GM19463 (cell line): ENCODE measurements at regions not wholly inside any gene's neighbourhood (a gene's known extent, or its start where the extent isn't known, plus 50 kb on each side); places are given as distances from the start of the nearest gene placed in this dataset.
"Not testable (repeated sequence)": the region's sequence is repeated elsewhere in the genome, so short reads cannot be mapped to it uniquely, and the experiment has no call there.

Source experiments
- ATAC-seq: cut with Tn5 transposase; IDR thresholded peaks from one replicate; pipeline ENCODE4 v1.9.1; 2021; ENCODE audit warnings: mild to moderate bottlenecking, moderate library complexity; ENCODE audit not compliant: unreplicated experiment

DNA sequence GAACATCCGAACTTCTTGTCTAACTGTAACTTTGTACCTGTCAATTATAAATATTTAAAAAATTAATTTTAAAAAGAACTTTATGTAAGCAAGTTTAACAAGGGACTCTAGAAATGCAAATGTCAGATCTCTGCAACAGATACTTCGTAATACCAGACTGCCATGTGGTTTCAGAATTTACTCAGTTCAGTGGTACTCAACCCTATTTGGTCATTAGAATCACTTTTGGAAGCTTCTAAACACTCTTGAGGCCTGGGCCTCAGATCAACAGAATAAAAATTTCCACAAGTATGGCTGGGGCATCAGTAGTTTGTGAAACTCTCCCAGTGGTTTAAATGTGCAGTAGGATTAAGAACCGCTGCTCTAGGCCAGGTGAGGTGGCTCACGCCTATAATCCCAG is 139.5 kb upstream of the SMYD2 start:
- no peak for ATAC-seq

DNA sequence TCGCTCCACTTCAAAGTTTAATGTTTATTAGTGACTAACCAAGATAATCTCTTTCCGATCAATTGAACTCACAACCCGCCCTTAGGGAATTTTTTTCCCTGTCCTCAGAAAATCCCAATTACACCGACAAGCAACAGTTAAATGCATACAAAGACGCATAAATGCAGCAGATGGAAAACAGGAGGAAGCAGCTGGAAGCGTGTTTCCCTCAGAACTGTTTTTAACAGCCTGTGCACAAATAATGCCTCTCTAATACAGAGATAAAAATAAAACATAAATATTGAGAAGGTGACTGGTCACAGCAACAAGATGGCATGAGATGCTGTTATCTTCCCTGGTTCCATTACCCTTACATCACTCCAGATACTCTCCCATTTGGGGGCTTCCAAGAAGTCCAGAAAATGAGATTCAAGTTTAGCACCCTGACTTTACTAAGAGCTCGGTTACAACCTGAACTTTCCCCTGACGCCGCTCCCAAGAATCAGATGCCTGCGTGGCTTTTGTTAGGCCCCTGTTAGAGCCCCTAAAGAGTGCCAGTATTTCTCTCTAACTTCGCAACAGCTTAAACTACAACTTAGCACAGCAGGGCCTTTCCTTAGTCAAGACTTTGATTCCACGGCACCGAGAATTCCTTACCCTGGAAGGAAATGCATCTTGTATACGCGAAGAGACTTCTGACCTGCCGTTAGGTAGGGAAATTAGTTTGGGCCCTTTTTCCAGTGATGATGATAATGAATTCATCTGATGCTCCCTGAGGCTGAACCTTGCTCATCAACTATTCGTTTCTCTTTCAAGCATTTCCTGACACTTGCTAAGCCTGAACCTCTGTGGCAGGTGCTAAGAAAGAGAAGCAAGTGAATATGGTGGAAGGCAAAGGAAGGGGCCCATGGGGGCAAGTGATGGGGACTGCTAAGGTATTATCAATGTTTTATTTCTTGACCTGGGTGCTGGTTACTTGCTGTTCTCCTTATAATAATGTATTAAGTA is 137.7 kb upstream of the SMYD2 start:
- ATAC-seq = no peak

DNA sequence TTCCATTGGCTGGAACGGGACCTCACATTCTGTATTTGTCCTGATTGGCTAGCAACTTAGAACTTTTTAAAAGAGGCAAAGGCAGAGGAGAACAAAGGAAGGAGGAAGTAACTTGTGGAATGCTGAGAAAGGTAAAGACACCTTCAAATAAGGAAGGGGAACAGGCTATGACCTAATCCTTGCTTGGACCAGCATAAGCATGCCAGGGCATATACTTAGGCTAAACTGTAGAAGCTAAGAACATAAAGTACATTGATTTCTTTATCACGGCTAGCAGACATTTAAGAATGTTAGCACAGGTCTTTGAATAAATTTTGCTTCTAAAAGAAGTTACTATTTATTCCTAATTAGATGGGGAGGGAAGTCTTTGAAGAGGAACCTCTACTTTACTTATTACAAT is 136.4 kb upstream of the SMYD2 start:
- ATAC-seq = not testable (repeated sequence)

DNA sequence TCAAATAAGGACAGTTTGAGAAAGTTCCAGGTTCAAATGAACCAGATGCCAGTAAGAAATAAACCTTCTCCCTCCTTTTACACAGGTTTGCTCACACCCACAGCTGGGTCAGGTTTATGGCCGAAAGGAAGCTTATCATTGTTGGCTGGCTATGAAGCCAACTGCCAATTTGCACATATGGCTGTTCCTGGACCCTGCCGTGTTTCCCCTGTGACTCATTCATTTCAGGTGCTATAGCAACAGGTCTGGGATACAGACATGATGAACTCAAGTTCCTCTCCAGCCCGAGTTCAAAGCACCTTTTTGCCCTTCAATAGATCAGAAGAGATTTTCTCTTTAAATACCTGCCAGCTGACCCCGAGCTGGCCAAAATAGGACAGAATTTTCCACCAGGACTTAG is 134.4 kb upstream of the SMYD2 start:
- peak; percentile 77 for ATAC-seq

DNA sequence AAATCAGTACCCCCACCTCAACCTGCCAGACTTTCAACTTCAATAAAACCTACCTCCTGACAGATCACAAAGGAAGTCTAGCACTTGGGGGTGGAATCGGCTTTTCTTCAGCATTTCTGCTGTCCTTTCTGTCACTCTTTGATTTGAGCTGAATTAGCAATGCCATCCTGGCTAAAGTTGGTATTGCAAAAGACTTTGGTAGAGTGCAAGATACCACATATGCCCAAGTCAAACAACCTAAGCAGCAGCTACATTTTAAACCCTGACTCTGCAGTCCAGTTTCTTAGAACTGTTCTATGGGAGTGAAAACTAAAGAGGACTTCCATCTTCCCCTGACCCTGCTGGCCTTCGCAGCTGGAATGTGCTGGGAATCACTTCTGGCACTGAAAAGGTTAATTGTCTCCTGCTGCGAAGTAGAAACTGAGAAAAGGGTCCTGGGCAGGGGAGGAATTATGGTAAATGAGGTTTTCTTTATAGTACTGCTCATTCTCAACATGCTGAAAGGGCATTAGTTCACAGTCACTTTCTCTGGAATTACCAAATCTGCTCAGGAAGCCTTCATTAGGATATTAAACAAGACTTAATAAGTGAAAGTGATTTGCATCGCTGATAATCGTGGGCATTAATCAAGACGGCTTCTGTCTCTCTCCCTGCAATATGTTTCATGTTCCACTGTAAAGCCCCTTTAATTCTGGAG is 126.2 kb upstream of the SMYD2 start:
- no peak for ATAC-seq

DNA sequence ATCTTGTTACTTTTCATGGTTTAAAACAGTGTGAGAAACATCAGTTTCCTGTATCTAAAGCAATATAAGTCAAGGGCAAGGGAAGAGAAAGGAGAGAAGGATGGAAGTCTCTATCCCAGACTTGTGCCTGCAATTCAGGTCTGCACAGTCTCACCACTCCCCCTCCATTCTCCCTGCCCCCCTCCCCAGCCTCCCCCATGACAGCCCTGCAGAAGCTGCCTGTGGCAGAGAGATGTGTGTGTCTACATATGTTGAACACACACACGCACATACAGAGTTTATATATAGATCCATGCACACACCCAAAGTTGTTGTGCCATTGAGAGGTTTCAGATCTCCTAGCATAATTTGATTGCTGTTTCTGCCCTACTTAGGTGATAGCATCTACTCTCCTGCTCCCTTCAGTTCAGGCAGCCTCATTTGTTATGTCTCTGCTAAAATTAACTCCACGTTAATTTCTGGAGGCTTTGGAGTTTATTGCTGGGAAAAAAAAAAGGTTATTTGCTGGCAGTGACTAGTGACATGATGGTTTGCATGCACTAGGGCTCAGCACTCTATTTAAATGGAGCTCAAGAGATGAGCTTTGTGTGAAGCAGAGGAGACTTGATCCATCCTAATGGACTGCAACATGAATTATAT is 124.9 kb upstream of the SMYD2 start:
- no peak for ATAC-seq

DNA sequence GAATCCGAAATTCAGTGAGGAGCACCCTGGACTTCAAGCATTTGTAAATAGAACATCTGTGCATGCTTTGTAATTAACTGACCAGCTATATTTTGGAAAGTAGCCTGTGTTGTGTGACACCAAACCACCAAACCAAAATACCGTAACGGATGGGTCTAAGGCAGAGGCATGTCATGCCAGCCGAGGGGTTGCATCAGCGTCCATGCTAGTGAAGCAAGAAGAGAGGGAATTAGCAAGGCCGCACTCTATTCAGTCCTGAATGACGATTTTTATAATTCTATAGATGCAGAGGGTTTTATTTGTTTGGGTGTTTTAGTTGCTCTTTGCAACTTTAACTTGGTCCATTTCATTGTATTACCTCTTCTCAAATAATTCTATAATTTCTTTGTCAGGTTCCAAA is 116.8 kb upstream of the SMYD2 start:
- ATAC-seq = no peak

DNA sequence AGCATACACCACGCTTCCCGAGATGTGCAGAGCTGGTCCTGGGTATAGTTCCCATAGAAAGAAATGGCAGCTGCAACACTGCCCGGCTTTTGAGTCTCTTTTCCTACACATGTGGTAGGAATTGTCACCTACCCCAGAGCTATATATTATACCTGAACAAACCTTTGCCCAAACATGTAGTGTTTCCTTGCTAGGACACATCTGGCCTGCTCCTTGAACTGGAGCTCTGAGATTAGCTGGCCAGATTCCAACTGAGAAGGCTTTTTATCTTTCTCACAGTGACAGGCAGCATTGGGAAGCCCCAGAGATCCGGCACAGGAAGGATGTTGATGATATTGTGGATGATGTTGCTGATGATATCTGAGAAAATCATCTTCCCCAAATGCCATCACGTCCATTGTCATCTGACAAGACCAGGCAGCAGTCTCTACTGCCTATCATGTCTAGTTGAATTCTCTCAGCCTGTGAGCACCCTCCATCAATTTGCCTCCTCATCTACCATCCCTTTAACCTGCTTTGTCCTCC is 115.0 kb upstream of the SMYD2 start:
- no peak for ATAC-seq

DNA sequence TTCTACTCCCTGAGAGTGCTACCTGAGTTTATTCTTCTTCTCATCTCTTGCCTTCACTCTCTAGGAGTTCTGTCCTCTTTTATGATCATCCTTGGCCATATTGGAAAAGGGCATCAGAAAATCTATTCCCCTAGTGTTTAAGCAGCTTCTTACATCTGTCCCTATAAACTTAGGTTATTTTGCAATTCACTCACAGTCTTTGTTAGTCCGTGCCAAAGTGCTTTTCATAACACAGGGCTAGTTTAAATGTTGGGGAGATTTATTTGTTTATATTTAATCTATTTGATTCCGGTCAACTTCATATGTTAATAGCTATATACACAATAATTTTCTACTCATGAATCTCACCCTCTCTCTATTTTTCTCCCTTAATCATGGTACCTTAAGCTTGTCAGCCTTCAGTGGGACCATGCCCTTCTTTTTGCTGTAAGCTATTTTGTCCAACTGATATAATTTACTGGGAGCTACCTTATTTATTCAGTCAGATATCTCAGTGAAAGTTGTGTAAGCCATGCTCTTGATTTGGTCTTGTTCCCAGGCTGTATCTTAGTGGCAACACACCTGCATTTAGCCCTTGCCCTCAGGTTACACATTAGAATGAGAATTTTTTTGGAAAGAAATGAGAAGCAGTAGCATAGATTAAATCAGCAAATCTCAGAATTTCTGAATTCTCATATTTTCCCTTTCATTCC is 106.3 kb upstream of the SMYD2 start:
- no peak for ATAC-seq

DNA sequence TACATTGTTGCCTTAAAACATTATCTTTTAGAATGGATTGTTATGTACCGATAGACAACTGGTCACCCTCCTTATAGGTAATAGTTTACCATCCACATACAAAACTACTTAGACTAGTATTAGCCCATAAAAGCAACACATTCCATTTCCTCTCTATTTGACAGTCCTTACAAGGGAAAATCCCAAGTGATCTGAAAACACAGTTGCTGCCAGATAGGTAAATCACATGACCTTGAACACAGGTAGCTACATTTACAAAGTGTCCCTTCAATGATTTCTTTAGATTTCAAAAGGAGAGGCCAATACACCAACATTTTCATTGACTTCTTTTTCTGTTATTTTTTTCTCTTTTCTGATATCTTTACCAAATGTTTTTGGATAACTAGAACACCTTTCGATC is 102.9 kb upstream of the SMYD2 start:
- ATAC-seq = no peak

DNA sequence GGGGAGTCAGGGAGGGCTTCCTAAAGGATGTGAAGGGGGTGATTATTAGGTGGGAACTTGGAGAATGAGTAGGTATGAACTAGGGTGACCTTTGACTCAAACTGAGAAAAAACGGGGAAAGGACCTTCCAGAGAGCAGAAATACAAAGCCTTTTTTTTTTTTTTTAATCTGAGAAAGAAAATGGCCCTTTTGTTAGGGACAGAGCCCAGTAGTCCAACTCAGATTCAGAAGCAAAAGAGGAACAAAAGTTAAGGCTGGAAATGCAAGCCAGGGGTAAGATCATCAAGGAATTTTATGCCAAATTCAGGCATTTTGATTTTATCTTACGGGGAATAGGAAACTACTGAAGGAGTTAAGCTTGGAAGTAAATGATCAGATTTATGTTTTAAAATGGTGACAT is 96.0 kb upstream of the SMYD2 start:
- ATAC-seq = no peak

DNA sequence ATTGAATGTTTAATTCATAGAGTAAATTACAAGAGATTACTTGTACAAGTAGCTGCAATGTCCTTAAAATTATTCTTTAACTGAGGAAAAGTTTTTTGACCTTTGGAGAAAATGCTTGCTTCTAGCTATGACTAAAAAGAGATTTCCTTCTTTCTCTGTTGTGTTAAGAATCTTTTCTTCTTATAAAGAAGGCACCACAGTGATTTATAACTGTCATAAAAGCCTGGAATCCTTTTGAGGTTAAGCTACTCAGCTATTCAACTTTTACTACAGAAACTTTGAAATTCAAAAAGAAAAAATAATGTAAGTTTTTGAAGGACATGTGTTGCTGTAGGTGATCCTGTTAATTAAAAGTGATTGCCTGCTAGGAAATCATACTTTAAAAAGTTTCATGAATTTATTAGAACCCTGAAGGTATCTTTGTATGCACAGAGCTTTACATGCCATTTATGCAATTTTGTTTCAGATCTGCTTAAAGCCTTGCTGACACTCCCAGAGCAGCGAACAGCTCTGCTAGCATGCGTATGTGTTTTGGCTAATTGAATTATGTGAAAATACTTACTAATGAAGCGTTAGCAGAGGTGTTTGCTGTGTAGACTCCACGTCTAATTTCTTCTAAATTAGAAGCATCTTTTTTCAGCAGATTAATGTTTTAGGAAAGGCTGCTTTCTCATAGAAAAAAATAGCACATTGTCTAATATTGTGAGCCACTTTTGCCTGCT is 94.7 kb upstream of the SMYD2 start:
- ATAC-seq = no peak

DNA sequence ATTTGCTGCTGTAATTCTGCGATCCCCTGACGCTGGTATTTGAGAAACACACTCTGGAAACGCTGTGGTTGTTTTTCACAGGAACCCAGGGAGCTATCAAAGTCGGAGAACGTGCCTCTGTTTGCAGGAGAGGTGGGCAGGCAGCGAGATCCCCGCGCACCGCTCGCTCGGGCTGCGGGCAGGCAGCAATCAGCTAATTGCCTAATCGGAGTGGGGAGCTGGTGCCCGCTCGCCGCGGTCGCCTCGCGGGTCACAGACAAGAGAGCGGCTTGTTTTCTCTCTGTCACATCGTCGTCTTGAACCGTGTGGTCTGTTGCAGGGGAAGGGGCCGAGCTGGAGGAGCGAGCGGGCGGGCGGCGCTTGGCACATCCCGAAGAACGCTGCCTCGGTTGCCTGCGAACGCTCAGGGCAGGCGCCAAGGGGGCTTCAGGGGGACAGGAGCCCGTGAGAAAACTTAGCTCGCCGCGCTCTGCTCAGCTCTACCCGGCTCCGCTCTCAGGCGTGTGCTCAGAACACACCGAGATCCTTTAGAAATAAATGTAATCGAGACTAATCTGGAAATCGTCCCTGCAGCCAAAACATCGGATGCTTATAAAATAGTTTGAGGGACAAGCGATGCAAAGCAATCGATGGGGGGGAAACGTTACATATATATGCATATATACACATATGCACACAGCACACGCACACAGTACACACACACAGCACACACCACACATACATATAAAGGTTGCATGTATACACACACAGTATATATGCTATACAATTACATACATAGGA is 93.6 kb upstream of the SMYD2 start:
- ATAC-seq = no peak

DNA sequence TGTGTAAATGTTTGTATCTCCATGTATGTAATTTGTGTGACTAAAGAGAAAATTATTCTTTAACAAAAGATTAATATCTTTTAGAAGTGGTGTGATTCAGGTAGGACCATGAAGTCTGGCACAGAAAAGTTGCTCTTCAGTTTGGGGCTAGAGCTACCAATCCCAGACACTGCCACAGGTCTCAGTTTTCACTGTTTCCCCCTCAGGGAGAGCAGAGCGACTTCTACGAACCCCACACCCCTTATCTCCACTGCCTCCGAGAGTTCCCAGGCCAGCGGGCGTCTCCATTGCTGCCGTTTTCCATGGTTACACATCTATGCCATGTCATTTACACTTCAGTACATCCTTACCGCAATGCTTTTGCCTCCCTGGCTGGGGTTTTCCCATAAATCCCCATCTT is 93.0 kb upstream of the SMYD2 start:
- no peak for ATAC-seq

DNA sequence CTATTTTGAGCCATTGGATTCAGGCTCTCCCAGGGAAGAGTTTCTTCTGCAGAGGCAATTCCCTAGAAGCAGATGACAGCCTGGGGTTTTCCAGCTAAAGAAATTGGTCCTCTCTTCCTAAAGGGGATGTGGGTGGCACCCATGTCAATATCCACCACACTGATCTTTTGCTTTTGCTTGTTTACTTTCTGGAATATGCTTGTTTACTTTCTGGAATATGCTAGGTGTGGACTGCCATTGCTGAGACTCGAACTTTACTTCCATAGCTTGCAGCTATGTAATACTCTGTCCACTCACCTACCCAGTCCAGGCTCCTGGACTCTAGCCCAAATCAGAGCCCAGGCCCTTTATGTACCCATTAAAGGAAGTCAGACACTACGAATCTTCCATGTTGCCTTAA is 92.1 kb upstream of the SMYD2 start:
- ATAC-seq = no peak

DNA sequence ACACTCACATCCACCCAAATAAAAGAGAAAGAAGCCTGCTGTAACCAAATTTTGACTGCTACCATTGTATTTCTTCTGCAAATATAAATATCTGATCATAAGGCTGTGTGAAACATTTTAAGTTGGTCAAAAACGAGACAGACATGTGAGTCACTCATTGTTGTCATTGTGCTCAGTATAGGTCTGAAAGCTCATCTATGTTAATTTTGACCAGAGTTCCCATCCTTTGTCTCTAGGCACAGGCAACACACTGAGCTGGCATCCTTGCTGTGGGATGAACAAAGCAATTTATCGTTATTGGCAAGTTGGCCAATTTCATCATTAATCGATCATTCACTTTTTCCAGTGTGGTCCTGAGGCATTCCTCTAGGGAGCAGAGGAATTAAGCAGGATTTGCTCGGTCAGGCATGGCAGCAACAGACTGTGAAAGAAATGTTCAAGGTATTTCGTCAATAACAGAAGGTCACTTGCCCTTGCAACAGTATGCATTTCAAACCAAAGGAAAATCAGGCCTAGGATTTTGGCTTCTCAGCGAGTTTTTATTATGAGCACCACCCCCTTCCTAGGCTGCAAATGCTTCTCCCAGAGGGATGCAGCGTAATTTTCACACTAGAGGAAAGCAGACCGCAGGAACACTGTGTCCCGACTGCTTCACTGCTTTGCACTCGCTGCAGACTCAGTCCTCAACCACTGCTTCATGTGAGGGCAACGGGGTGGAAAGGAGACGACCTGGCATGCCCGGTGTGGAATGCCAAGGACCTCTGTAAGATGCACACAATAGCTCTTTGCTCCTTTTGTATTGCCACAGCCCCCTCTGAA is 87.9 kb upstream of the SMYD2 start:
- ATAC-seq = no peak

DNA sequence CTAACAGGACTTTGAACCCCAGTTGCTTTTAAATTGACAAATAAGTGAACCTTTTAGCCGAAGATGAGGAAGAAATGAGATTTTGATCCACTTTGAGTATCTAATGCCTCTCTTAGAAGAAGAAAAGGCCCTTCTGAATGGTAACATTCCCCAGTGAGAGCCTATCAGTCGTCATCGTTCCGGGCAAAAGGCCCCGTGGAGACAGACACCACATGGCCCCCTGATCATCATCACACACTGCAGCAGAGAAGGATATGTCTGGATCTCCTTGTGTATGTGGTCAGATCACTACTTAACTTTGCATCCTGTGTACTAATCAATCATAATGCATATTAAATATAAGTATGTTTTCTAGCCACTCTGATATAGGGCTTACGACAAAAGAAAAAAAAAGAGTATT is 87.3 kb upstream of the SMYD2 start:
- no peak for ATAC-seq

DNA sequence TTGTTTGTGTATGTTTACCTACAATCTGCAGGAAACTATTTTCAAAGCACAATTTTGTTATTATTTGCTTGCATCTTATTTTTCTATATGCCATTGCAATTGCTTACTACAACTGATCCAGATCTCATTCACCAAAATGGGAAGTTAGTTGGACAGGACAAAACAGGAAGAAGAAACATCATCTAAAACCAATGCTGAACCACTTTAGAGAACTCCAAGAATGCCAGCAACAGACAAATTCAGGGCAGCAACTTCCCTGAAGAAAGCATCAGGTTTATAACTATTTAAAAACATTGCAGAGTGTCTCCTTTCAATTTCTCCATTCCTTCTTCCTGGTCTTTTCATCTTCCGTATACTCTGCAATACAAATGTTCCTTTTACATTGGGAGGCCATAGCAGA is 82.4 kb upstream of the SMYD2 start:
- no peak for ATAC-seq

DNA sequence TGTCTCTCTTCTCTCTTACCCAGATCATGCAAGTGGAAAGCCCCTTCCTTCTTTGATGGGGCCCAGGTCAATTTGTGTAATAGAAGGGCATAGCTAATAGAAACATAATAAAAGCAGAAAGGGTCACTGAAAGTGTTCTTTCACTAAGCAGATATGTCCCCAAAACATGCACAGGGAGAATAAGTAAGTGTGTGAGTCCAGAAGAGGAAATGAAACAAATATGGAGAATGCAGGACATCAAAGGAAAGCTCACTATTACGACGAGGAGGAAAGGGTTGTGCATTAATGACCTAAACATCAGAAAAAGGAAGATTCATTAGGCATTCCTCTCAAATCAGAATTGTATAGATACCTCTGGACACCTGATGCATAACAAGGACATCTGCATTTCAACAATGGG is 81.4 kb upstream of the SMYD2 start:
- ATAC-seq = no peak
